PC-9 (cell line): ENCODE measurements at regions not wholly inside any gene's neighbourhood (a gene's known extent, or its start where the extent isn't known, plus 50 kb on each side); places are given as distances from the start of the nearest gene placed in this dataset.
A peak's percentile ranks its signal among the peaks of the same experiment; 100 is the strongest.

Source experiments
- BruUV-seq: library from RNA; stranded (reverse); fragments of 400-500 nt; replicated peaks from 2 replicates; lab custom pipeline; 2021; lab: Mats Ljungman, UMichigan
- CTCF ChIA-PET: fragments of 300-600 bp; sonication (Branson Sonifier 250); formaldehyde crosslinking; loops from one replicate; lab custom pipeline; 2022; ENCODE audit warnings: antibody characterized with exemption; lab: Charles Lee
- POLR2A ChIA-PET: fragments of 300-600 bp; sonication (Branson Sonifier 250); formaldehyde crosslinking; loops from one replicate; lab custom pipeline; 2022; ENCODE audit warnings: antibody characterized with exemption; ENCODE audit not compliant: unreplicated experiment; lab: Charles Lee
- DNase-seq, 2 experiments: peaks; one replicate each; pipeline versions ENCODE4 v3.0.0 to v3.0.0-alpha.2; 2015 to 2022; ENCODE audit warnings: mixed read lengths in 1 of 2
- H2AFZ ChIP-seq: fragments of 200-600 bp; sonication (generic); 2 replicates; pipeline ENCODE4 v1.8.1; 2017; ENCODE audit warnings: antibody characterized with exemption
- H3F3A ChIP-seq: fragments of 200-600 bp; sonication (generic); 2 replicates; pipeline ENCODE4 v1.8.1; 2017; ENCODE audit warnings: antibody characterized with exemption, mild to moderate bottlenecking, low read depth; ENCODE audit not compliant: insufficient read depth
- H3K27ac ChIP-seq: fragments of 200-600 bp; sonication (generic); 2 replicates; pipeline ENCODE4 v1.6.1; 2016; ENCODE audit warnings: mixed run types
- H3K27me3 ChIP-seq: fragments of 200-600 bp; sonication (generic); 2 replicates; pipeline ENCODE4 v1.6.1; 2016; ENCODE audit warnings: low read depth, mixed run types; ENCODE audit not compliant: insufficient read depth
- H3K36me3 ChIP-seq: fragments of 200-600 bp; sonication (generic); 2 replicates; pipeline ENCODE4 v1.6.1; 2016; ENCODE audit warnings: low read depth, mixed run types
- H3K4me1 ChIP-seq: fragments of 200-600 bp; sonication (generic); replicated peaks from 2 replicates; pipeline ENCODE4 v1.6.1; 2016; ENCODE audit warnings: mixed run types; ENCODE audit not compliant: insufficient read depth
- H3K4me2 ChIP-seq: fragments of 200-600 bp; sonication (generic); 2 replicates; pipeline ENCODE4 v1.6.1; 2017; ENCODE audit warnings: mixed run types
- H3K4me3 ChIP-seq: fragments of 200-600 bp; sonication (generic); 2 replicates; pipeline ENCODE4 v1.6.1; 2016; ENCODE audit warnings: mixed run types
- H3K79me2 ChIP-seq: fragments of 200-600 bp; sonication (generic); 2 replicates; pipeline ENCODE4 v1.6.1; 2017; ENCODE audit warnings: low read depth, mixed run types
- H3K9me2 ChIP-seq: fragments of 200-600 bp; sonication (generic); 2 replicates; pipeline ENCODE4 v1.8.1; 2017; ENCODE audit warnings: mild to moderate bottlenecking; ENCODE audit not compliant: insufficient read depth
- H3K9me3 ChIP-seq: fragments of 200-600 bp; sonication (generic); 2 replicates; pipeline ENCODE4 v1.8.1; 2016; ENCODE audit warnings: low read depth; ENCODE audit not compliant: insufficient read depth
- H4K20me1 ChIP-seq: fragments of 200-600 bp; sonication (generic); 2 replicates; pipeline ENCODE4 v1.8.1; 2017; ENCODE audit not compliant: insufficient read depth
- EZH2 ChIP-seq: fragments of 200-600 bp; sonication (generic); IDR thresholded peaks from 2 replicates; pipeline ENCODE4 v1.8.0; 2017; ENCODE audit warnings: antibody characterized with exemption, low read depth
- intact Hi-C: fragments of 100-400 bp; cut with micrococcal nuclease; formaldehyde crosslinking; loops from one replicate; pipeline ENCODE4 v1.10.0; 2022; ENCODE audit not compliant: unreplicated experiment
- TF ChIP-seq, protein P1 (sequence below): fragments of 200-600 bp; sonication (generic); conservative IDR thresholded peaks from 2 replicates; pipeline ENCODE4 v1.6.1; 2017; ENCODE audit warnings: mixed run types, antibody characterized with exemption, mild to moderate bottlenecking, moderate library complexity

DNA sequence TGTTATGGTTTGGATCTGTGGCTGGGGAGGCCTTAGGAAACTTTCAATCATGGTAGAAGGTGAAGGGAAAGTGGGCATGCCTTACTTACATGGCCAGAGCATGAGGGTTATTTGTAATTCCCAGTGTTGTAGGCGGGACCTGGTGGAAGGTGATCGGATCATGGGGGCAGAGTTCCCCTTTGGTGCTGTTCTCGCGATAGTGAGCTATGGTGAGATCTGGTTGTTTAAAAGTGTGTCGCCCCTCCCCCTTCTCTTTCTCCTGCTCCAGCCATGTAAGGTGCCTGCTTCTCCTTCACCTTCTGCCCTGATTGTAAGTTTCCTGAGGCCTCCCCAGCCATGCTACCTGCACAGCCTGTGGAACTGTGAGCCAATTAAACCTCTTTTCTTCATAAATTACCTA is 145.8 kb downstream of the TFAP2C start:
- POLR2A ChIA-PET: no interaction called here
- Histone ChIP-seq H3K27ac (no peak overlapping the region), H3F3A (no peaks in the 10 kb centered on the region), H3K27me3 (no peaks in the 10 kb centered on the region), H3K4me2 (no peak overlapping the region), H3K4me3 (no peak overlapping the region), H3K36me3 (no peaks in the 10 kb centered on the region), H2AFZ (no peak overlapping the region), H4K20me1 (no peaks in the 10 kb centered on the region), H3K9me2 (no peaks in the 10 kb centered on the region), H3K9me3 (no peaks in the 10 kb centered on the region), H3K4me1 (peaks cover 7% of the 10 kb centered on the region; the same call in 1 of the 2 replicates), H3K79me2 (no peaks in the 10 kb centered on the region)
- intact Hi-C loops: no loop called here
- DNase-seq: no peak
- CTCF ChIA-PET: no interaction called here
- BruUV-seq: no TSS peak
- no peak for TF ChIP-seq EZH2
- TF ChIP-seq, protein P1, sequence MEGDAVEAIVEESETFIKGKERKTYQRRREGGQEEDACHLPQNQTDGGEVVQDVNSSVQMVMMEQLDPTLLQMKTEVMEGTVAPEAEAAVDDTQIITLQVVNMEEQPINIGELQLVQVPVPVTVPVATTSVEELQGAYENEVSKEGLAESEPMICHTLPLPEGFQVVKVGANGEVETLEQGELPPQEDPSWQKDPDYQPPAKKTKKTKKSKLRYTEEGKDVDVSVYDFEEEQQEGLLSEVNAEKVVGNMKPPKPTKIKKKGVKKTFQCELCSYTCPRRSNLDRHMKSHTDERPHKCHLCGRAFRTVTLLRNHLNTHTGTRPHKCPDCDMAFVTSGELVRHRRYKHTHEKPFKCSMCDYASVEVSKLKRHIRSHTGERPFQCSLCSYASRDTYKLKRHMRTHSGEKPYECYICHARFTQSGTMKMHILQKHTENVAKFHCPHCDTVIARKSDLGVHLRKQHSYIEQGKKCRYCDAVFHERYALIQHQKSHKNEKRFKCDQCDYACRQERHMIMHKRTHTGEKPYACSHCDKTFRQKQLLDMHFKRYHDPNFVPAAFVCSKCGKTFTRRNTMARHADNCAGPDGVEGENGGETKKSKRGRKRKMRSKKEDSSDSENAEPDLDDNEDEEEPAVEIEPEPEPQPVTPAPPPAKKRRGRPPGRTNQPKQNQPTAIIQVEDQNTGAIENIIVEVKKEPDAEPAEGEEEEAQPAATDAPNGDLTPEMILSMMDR: no peak

DNA sequence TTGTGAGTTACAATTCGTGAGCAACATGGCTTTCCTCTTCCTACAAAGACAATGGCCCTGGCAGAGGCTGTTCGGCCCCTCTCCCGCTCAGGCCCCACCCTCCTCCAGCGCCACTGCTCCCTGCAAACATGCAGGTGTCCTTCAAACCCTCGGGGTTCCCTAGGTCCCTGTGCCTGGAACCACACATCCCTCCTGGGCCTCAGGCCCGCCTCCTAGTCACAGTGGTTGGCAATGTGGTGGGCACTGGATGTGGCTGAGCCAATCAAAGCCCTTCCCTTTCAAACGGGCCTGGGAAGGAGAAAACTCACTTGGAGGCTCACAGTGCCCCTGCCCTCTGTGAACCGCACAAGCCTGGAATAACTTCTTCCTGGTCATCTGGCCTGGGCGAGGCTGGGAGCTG is 147.2 kb downstream of the TFAP2C start:
- no peaks in the 10 kb centered on the region for H3K79me2 ChIP-seq
- H3K36me3 ChIP-seq: no peaks in the 10 kb centered on the region
- peaks cover 21% of the 10 kb centered on the region for H3K4me1 ChIP-seq
- H3K27me3 ChIP-seq: no peaks in the 10 kb centered on the region
- H4K20me1 ChIP-seq: no peaks in the 10 kb centered on the region
- no TSS peak for BruUV-seq
- no peak overlapping the region for H2AFZ ChIP-seq
- no peak overlapping the region for H3K27ac ChIP-seq
- H3K4me2 ChIP-seq: no peak overlapping the region
- ChIA-PET POLR2A (no interaction called here), CTCF (no interaction called here)
- DNase-seq: no peak
- no peak overlapping the region for H3K4me3 ChIP-seq
- TF ChIP-seq EZH2: no peak
- TF ChIP-seq, protein P1: no peak
- no peaks in the 10 kb centered on the region for H3F3A ChIP-seq
- H3K9me2 ChIP-seq: no peaks in the 10 kb centered on the region
- intact Hi-C loops: no loop called here
- H3K9me3 ChIP-seq: no peaks in the 10 kb centered on the region

DNA sequence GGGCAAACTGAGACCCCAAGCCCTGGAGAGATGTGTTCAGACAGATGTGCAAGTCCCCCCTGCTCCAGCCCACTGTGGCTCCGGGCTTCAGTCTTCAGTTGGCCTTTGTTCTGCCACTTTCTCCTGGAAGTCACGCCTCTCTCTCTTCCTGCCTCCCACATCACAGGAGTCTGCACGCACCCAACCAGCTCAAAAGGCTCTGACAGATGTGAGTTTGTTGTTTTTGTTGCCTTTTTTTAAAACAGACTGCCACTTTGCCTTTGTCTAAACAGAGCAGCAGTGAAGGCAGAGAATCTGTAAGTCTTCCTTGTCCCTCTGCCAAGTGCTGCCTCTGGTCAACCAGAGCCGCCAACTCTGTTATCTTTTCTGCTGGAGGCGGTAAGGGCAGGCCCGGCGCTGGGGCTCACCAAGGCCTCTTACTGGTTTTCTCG is 149.7 kb downstream of the TFAP2C start:
- Histone ChIP-seq H3K27me3 (no peaks in the 10 kb centered on the region), H3F3A (peaks cover 5% of the 10 kb centered on the region; the same call in 1 of the 2 replicates), H3K4me2 (no peak overlapping the region), H2AFZ (no peak overlapping the region), H3K9me2 (no peaks in the 10 kb centered on the region), H3K4me1 (peaks cover 27% of the 10 kb centered on the region), H4K20me1 (no peaks in the 10 kb centered on the region), H3K4me3 (no peak overlapping the region), H3K9me3 (no peaks in the 10 kb centered on the region), H3K79me2 (no peaks in the 10 kb centered on the region), H3K27ac (no peak overlapping the region), H3K36me3 (no peaks in the 10 kb centered on the region)
- no TSS peak for BruUV-seq
- DNase-seq: peak in 1 of 2 experiments; percentile 58
- intact Hi-C loops: no loop called here
- TF ChIP-seq, protein P1: no peak
- no peak for TF ChIP-seq EZH2
- ChIA-PET CTCF (no interaction called here), POLR2A (interaction anchor here (0.5 to 0.7 kb wide), 2 partner anchors 24 to 172 kb away, joined by 4 to 7 read pairs; no protein-coding TSS in a partner anchor)
